Aorta (tissue), 5 donors: ENCODE measurements at regions not wholly inside any gene's neighbourhood (a gene's known extent, or its start where the extent isn't known, plus 50 kb on each side); places are given as distances from the start of the nearest gene placed in this dataset.

Experiments used
- ATAC-seq: fragments of 200-7000 bp; cut with Tn5 transposase; one replicate; pipeline ENCODE4 v1.9.1; 2022; ENCODE audit warnings: moderate library complexity; ENCODE audit not compliant: low FRiP score
- DNase-seq, 2 donors: peaks; one replicate each; pipeline ENCODE4 v3.0.0-alpha.2; 2020
- H3K27ac ChIP-seq, 2 donors: one replicate each; pipeline ENCODE4 v1.5.1; 2013; ENCODE audit warnings: low read length in 2 of 2, mild to moderate bottlenecking in 2 of 2, moderate library complexity in 2 of 2, control low read depth in 1 of 2, inconsistent platforms in 1 of 2, low read depth in 1 of 2
- H3K27me3 ChIP-seq, 2 donors: one replicate each; pipeline ENCODE4 v1.6.1; 2013; ENCODE audit warnings: control low read depth in 1 of 2, low read length in 1 of 2, mild to moderate bottlenecking in 1 of 2, moderate library complexity in 1 of 2; ENCODE audit not compliant: insufficient read depth in 2 of 2, control insufficient read depth in 1 of 2
- H3K36me3 ChIP-seq, 2 donors: one replicate each; pipeline ENCODE4 v1.6.1; 2013; ENCODE audit warnings: control low read depth in 1 of 2, low read length in 1 of 2, mild to moderate bottlenecking in 1 of 2; ENCODE audit not compliant: insufficient read depth in 2 of 2, control insufficient read depth in 1 of 2
- H3K4me1 ChIP-seq, 2 donors: one replicate each; pipeline ENCODE4 v1.6.1; 2013; ENCODE audit warnings: low read length in 2 of 2, control low read depth in 1 of 2, mild to moderate bottlenecking in 1 of 2, moderate library complexity in 1 of 2; ENCODE audit not compliant: insufficient read depth in 2 of 2, control insufficient read depth in 1 of 2
- H3K4me3 ChIP-seq, 2 donors: one replicate each; pipeline ENCODE4 v1.5.1; 2013; ENCODE audit warnings: low read length in 2 of 2, control low read depth in 1 of 2, mild to moderate bottlenecking in 1 of 2
- H3K9me3 ChIP-seq: one replicate; pipeline ENCODE4 v1.6.1; 2013; ENCODE audit warnings: mild to moderate bottlenecking, low read length; ENCODE audit not compliant: control insufficient read depth
- WGBS, 2 donors: extraction: QIAGEN DNeasy Blood & Tissue Kit; methylation state at CpG; one replicate each; pipeline ENCODE4 v1.1.7; 2013; 5-methylcytosine and 5-hydroxymethylcytosine counted together
- intact Hi-C, 2 donors: fragments of 100-400 bp; cut with DNase I; formaldehyde crosslinking; loops; one replicate each; pipeline versions ENCODE4 v1.14.2 to v1.15.0; 2022
- donor health status: healthy with polysubstance abuse.
- donor health status: Bipolar disorder and iron deficiency.
- donor health status: DM: no; HTN: no; CAD: no.
- donor health status: DM: no; HTN: no; CAD: no.
- donor health status: DM: yes; HTN: yes; CAD: no.

DNA sequence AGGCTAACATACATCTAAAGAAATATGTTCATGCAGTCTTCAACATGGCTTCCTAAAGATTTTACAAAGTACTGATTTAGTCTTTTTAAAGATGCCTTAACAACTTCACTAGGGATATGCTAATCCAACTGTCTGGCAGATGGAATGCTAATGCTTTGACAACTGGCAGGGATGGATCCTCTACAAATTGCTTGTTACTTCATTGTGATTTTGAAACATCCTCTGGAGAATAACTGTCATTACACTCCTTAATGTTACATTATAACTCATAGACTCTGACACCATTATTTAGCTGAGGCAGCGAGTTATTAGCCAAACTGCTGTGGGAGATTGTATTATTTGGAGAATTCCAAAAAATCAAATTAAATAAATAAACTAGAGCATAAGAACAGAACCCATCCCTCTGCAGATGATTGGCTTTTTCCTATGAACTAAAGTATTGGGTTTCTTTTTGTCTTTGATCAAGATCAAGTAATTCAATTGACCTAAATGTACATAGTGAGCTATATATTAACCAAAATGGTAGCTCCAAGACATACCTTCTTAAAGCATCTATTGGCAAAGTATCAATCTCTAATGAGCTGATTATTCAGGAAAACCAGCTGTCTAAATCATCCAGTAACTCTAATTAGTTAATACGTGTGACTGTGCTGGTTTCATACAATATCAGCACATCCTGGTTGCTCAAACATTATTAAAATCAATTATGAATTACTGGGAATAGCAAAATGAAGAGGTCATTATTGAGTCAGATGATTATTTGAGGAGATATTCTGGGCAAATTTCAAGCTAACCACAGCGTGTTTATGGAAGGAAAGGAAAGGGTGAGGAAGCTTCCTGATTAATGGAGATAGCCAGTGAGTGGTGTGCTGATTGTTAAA lies 321.3 kb upstream of the TFPI start:
- no peaks in the 10 kb centered on the region for H3K36me3 ChIP-seq
- intact Hi-C loops: loop anchor here in 1 of 2 donors (10.0 kb wide), 1 partner anchor 409 kb away; no protein-coding TSS in a partner anchor
- H3K27ac ChIP-seq: no peak overlapping the region
- H3K9me3 ChIP-seq: no peaks in the 10 kb centered on the region
- peaks cover 0 to 2% of the 10 kb centered on the region in 2 donors for H3K4me1 ChIP-seq
- WGBS, 2 donors: 95 to 97% methylated on average over 3 of the region's 3 CpGs
- no peaks in the 10 kb centered on the region for H3K27me3 ChIP-seq
- DNase-seq: no peak
- no peak for ATAC-seq
- H3K4me3 ChIP-seq: no peak overlapping the region

GRCh38 chr2:187876554-187876953 lies 322.3 kb upstream of the TFPI start:
- Histone ChIP-seq H3K4me3 (no peak overlapping the region), H3K27me3 (no peaks in the 10 kb centered on the region), H3K4me1 (peaks cover 0 to 2% of the 10 kb centered on the region in 2 donors), H3K27ac (no peak overlapping the region), H3K36me3 (no peaks in the 10 kb centered on the region), H3K9me3 (no peaks in the 10 kb centered on the region)
- intact Hi-C loops: loop anchor here in 1 of 2 donors (10.0 kb wide), 1 partner anchor 408 kb away; no protein-coding TSS in a partner anchor
- DNase-seq (no peak), ATAC-seq (no peak)
- WGBS, 2 donors: 59 to 63% methylated on average over 5 of the region's 5 CpGs

DNA sequence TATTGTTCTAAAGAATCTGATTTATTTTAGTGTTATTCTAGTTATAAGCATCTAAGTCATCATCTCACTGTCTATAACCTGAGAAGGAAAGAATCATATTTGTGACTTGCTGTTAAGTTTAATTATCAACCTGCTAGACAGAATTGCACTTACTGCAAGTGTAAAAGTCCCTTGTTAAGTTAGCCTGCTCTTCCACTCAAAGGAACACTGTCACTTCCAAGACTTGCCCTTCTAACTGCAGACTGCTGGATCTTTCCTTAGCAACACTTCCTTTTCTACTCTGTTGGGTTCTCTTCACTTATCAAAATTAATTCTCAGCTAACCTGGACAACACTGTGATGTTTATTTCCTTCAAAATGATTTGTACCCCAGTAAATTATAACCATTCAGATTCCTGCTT lies 323.2 kb upstream of the TFPI start:
- ATAC-seq (no peak), DNase-seq (no peak)
- no peak overlapping the region for H3K4me3 ChIP-seq
- no peaks in the 10 kb centered on the region for H3K27me3 ChIP-seq
- intact Hi-C loops: loop anchor here in 1 of 2 donors (10.0 kb wide), 1 partner anchor 407 kb away; no protein-coding TSS in a partner anchor
- peaks cover 0 to 2% of the 10 kb centered on the region in 2 donors for H3K4me1 ChIP-seq
- no peak overlapping the region for H3K27ac ChIP-seq
- no peaks in the 10 kb centered on the region for H3K36me3 ChIP-seq
- no peaks in the 10 kb centered on the region for H3K9me3 ChIP-seq

GRCh38 chr2:187878112-187878511 lies 323.9 kb upstream of the TFPI start:
- intact Hi-C loops: loop anchor here in 1 of 2 donors (10.0 kb wide), 1 partner anchor 407 kb away; no protein-coding TSS in a partner anchor
- Histone ChIP-seq H3K27me3 (no peaks in the 10 kb centered on the region), H3K27ac (no peak overlapping the region), H3K4me1 (peaks cover 0 to 2% of the 10 kb centered on the region in 2 donors), H3K9me3 (no peaks in the 10 kb centered on the region), H3K36me3 (no peaks in the 10 kb centered on the region), H3K4me3 (no peak overlapping the region)
- WGBS, 2 donors: 98 to 100% methylated on average over 1 of the region's 1 CpG
- DNase-seq: no peak
- ATAC-seq: no peak

- 64 to 69% methylated on average over 7 of the region's 7 CpGs for WGBS, 2 donors
- DNase-seq (no peak), ATAC-seq (no peak)
- Histone ChIP-seq H3K4me3 (no peak overlapping the region), H3K4me1 (peaks cover 0 to under 1% of the 10 kb centered on the region in 2 donors), H3K9me3 (no peaks in the 10 kb centered on the region), H3K36me3 (no peaks in the 10 kb centered on the region), H3K27ac (no peak overlapping the region), H3K27me3 (no peaks in the 10 kb centered on the region)
- intact Hi-C loops: loop anchor here in 1 of 2 donors (10.0 kb wide), 1 partner anchor 405 kb away; no protein-coding TSS in a partner anchor
These were observed 325.3 kb upstream of the TFPI start for GRCh38 chr2:187879491-187879890.

- 99 to 100% methylated on average over 1 of the region's 1 CpG for WGBS, 2 donors
- ATAC-seq (no peak), DNase-seq (no peak)
- Histone ChIP-seq H3K27ac (no peak overlapping the region), H3K4me1 (no peaks in the 10 kb centered on the region), H3K9me3 (no peaks in the 10 kb centered on the region), H3K36me3 (no peaks in the 10 kb centered on the region), H3K4me3 (no peak overlapping the region), H3K27me3 (no peaks in the 10 kb centered on the region)
- intact Hi-C loops: no loop called here
These were observed 329.8 kb upstream of the TFPI start for GRCh38 chr2:187884003-187884402.

GRCh38 chr2:187890690-187891089 lies 336.5 kb upstream of the TFPI start:
- no peaks in the 10 kb centered on the region for H3K36me3 ChIP-seq
- intact Hi-C loops: no loop called here
- H3K4me1 ChIP-seq: no peaks in the 10 kb centered on the region
- ATAC-seq (no peak), DNase-seq (no peak)
- no peak overlapping the region for H3K27ac ChIP-seq
- no peaks in the 10 kb centered on the region for H3K27me3 ChIP-seq
- no peaks in the 10 kb centered on the region for H3K9me3 ChIP-seq
- WGBS, 2 donors: 87 to 92% methylated on average over 2 of the region's 2 CpGs
- H3K4me3 ChIP-seq: no peak overlapping the region

DNA sequence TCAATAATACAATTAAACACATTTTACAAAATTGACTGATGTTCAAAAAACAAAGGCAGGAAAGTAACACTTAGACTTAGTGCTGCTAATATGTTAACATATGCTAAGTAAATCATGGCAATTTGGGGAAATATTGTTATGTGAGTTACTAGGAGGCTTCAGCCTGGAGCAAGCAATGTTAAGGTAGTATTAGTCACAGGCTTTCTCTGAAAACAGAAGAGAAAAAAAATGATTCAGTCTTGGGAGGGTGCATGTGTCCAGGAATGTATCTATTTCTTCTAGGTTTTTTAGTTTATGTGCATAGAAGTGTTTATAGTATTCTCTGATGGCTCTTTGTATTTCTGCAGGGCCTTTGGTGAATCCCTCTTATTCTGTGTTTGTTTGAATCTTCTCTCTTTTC lies 345.8 kb upstream of the TFPI start:
- Histone ChIP-seq H3K27ac (no peak overlapping the region), H3K9me3 (no peaks in the 10 kb centered on the region), H3K27me3 (no peaks in the 10 kb centered on the region), H3K4me3 (no peak overlapping the region), H3K4me1 (no peaks in the 10 kb centered on the region), H3K36me3 (no peaks in the 10 kb centered on the region)
- ATAC-seq: no peak
- no peak for DNase-seq
- intact Hi-C loops: no loop called here

DNA sequence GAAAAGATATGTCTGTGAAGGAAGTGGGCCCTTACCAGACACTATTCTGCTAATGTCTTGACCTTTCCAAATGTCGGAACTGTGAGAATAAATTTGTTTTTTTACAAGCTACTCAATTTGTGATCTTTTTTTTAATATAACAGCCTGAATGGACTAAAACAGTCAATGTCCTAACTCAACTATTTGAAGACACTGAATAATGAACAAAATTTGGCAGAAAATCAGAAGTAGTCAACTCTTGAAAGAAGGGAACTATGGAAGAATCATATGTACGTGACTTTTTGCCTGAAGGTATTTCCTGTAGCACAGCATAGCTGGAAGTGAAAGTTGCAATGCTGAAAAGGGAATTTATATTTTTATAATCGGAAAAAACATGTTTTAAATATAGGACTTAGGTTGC lies 351.8 kb upstream of the TFPI start:
- Histone ChIP-seq H3K9me3 (no peaks in the 10 kb centered on the region), H3K27me3 (no peaks in the 10 kb centered on the region), H3K4me1 (no peaks in the 10 kb centered on the region), H3K36me3 (no peaks in the 10 kb centered on the region), H3K4me3 (no peak overlapping the region), H3K27ac (no peak overlapping the region)
- DNase-seq: no peak
- no peak for ATAC-seq
- 86 to 89% methylated on average over 3 of the region's 3 CpGs for WGBS, 2 donors
- intact Hi-C loops: no loop called here
